Erythroblast (primary cell): ENCODE measurements at regions not wholly inside any gene's neighbourhood (a gene's known extent, or its start where the extent isn't known, plus 50 kb on each side); places are given as distances from the start of the nearest gene placed in this dataset.

Experiments
- GATA1 ChIP-seq: IDR thresholded peaks from 2 replicates; pipeline ENCODE4 v1.6.1; 2011; ENCODE audit warnings: low read depth, mild to moderate bottlenecking, control low read depth, low read length, moderate library complexity
- POLR2A ChIP-seq: IDR thresholded peaks from 2 replicates; pipeline ENCODE4 v1.6.1; 2011; ENCODE audit warnings: mild to moderate bottlenecking, low read length

DNA sequence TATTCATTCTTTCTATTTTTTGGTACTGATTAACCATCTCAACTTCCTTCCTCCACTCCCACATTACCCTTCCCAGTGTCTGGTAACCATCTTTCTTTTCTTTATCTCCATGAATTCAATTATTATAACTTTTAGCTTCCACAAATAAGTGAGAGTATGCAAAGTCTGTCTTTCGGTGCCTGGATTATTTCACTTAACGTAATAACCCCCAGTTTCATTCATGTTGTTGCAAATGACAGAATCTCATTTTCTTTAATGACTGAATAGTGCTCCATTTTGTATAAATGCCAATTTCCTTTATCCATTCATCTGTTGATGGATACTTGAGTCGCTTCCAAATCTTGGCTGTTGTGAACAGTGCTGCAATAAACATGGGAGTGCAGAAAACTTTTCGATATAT lies 940.4 kb downstream of the GLUD2 start:
- no peak for TF ChIP-seq POLR2A
- no peak for TF ChIP-seq GATA1
